ENCODE measurements at regions not wholly inside any gene's neighbourhood (a gene's known extent, or its start where the extent isn't known, plus 50 kb on each side); places are given as distances from the start of the nearest gene placed in this dataset.
"Not testable (repeated sequence)": the region's sequence is repeated elsewhere in the genome, so short reads cannot be mapped to it uniquely, and the experiment has no call there.

- TF ChIP-seq, protein P1, sequence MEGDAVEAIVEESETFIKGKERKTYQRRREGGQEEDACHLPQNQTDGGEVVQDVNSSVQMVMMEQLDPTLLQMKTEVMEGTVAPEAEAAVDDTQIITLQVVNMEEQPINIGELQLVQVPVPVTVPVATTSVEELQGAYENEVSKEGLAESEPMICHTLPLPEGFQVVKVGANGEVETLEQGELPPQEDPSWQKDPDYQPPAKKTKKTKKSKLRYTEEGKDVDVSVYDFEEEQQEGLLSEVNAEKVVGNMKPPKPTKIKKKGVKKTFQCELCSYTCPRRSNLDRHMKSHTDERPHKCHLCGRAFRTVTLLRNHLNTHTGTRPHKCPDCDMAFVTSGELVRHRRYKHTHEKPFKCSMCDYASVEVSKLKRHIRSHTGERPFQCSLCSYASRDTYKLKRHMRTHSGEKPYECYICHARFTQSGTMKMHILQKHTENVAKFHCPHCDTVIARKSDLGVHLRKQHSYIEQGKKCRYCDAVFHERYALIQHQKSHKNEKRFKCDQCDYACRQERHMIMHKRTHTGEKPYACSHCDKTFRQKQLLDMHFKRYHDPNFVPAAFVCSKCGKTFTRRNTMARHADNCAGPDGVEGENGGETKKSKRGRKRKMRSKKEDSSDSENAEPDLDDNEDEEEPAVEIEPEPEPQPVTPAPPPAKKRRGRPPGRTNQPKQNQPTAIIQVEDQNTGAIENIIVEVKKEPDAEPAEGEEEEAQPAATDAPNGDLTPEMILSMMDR (IDR thresholded peaks at IDR 0.05), result not testable (repeated sequence)
- TF ChIP-seq POLR2A (IDR thresholded peaks at IDR 0.05), result not testable (repeated sequence)
These were observed 130.1 kb upstream of the KCNE2 start for GRCh38 chr21:34233741-34234140.
